ENCODE measurements at regions not wholly inside any gene's neighbourhood (a gene's known extent, or its start where the extent isn't known, plus 50 kb on each side); places are given as distances from the start of the nearest gene placed in this dataset.

DNA sequence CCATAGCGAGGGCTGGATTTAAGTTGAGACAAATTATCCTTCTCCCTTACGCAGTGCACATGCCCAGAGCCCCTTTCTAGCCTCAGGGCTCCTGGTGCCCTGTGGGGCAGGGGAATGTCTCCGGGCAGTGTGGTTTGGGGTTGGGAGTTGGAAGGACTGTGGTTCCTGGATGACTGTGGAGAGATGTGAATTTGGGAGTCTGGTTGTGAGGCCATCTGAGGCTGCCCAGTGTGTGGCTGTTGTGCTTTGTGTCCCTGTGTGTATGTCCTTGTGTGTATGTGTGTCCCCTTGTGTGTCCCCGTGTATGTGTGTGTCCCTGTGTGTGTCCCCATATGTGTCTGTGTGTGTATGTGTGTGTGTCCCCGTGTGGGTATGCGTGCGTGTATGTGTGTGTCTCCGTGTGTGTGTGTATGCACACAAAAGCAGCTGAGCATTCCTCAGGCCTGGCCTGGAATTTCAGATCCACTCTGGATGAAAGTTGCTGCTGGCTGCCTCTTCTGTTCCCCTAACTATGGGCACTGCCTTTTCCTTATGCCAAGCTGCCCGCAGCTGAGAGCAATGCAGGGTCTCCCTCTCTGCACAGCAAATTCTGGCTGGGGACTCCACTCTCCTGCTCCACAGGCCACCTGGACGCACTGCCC is 65.4 kb downstream of the UBIAD1 start:
- no peak for DNase-seq (ENCODE audit: low spot score)

DNA sequence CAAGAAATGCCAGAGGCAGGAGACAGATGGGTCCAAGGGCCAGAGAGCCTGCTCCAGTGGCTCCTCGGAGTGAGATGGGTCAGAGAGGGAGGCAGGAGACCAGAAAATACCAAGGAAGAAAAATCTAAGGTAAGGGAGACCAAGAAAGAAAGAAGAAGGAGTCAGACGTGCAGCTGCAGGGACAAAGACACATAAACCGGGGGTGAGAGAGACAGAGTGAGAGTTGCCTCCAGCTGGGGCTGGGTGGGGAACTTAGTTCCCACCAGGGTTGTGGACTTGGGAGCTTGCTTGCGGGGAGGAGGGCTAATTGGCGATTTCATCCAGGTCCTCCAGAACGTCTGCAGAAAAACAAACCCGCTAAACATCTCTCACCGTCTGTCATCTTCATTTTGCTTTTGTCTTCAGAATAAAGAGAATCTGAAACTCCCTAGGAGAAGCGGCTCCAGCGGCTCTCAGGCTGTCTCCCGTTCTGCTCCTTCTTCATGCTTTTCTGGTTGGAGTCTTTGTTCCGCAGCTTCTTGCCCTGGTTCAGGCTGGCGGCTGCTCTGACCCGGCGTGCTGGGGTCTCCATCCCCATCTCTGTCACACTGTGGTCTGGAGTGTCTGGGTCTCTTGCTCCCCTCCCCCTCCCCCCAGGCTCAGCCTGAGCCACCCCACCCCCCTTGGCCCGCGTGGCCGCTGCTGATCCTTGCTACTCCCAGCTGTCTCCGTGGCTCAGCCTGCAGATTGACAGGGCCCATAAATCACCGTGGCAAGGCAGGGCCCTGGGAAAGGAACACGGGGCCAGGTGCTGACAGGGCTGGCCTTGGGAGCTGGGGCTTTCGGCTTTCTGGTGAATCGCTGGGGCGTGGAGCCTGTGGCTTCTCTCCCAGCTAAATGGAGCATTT is 66.6 kb downstream of the UBIAD1 start:
- no peak for DNase-seq (ENCODE audit: low spot score)

- no peak for DNase-seq (ENCODE audit: low spot score)
These were observed 67.2 kb downstream of the UBIAD1 start for GRCh38 chr1:11340233-11340632.

DNA sequence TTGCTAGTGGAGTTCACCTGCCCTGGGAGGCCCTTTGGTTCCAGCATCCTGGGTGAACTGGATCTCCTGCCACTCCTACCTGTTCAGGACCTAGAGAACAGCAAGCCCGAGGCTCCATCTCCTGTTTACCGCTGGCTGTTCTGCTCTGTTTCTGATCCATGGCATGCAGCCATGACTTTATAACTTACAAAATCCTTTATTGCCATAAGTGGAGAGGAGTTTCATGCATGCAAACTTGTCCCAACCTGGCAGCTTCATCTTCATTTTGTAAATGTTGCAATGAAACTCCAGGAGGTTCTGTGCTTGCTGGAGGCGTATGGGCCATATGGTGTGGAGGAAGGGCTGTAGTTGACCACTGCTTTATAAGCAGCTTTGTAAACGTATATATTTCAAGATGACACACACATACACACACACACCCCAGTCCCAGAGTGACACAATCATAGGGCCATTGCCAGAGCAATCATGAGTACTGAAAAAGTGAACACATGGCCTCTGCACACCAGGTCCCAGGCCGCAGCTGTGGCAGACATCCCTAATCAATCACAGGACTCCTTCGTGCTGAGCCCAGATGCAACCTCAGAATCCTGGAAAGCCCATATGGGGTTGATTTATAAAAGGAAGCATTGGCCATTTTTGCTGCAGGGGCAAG is 69.0 kb downstream of the UBIAD1 start:
- no peak for DNase-seq (ENCODE audit: low spot score)

DNA sequence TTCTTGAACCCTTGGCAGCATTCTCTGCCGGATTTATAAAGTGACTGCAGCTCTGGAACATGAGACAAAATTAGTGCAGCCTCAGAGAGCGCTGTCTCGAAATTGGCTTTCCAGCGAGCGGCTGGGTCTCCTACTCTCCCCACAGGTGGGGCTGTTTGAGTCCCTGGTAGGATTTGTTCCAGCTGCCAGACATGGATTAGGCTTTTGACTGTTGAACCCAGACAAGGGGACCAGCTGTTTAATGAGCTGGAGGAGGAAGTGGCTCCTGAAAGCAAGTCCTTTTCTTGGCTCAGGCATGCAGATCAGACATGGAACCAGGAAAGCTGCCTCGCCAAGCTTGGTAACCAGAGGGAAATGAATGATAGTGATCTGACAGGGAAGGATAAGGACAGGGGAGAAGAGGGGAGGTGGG is 69.6 kb downstream of the UBIAD1 start:
- DNase-seq (ENCODE audit: low spot score): no peak

- DNase-seq (ENCODE audit: low spot score): no peak
These were observed 73.1 kb downstream of the UBIAD1 start for GRCh38 chr1:11345971-11346715.

DNA sequence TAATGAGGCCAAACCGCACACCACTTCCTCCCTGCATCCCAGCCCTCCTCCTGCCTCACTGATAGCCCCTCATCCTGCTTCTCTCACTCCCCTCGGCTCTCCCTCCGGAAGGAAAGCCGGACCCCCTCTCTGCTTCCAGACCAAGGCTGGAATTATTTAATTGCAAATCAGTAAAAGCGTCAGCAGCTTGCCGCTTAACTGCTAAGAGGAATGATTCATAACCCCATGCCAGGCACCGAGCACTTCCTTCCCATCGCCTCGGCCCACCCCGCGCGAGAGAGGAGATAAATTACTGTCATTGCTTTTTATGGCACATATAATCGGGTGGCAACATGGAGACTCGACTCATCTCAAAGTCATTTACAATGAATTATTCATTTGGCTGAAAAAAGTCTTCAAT is 77.3 kb downstream of the UBIAD1 start:
- no peak for DNase-seq (ENCODE audit: low spot score)

DNA sequence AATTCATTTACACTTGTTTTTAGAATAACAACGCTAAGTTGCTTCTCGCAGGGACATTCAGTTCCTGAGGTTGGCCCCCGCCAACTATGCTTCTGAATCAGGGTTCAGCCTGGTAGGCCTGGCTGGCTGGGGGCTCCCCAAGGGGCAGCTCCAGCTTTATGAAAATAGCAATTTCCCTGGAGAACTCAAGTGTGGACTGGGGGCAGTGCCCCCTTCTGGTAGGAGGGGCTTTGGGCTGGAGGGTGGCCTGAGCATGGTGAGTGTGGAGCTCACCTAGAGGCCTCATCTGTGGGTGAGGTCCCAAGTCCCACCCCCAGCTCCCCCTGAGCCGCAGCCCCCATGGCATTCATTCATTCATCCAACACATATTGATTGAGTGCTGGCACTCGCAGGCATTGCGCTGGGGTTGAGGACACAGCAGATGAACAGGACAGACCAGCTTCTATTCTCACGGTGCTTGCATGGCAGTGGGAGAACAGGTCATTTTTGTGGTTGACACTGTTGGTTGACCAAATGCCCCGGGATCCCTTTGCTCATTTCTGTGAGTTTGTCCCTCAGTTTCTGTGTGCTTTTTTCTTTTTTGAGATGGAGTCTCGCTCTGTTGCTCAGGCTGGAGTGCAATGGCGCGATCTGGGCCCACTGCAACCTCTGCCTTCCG is 79.2 kb downstream of the UBIAD1 start:
- DNase-seq (ENCODE audit: low spot score): no peak

DNA sequence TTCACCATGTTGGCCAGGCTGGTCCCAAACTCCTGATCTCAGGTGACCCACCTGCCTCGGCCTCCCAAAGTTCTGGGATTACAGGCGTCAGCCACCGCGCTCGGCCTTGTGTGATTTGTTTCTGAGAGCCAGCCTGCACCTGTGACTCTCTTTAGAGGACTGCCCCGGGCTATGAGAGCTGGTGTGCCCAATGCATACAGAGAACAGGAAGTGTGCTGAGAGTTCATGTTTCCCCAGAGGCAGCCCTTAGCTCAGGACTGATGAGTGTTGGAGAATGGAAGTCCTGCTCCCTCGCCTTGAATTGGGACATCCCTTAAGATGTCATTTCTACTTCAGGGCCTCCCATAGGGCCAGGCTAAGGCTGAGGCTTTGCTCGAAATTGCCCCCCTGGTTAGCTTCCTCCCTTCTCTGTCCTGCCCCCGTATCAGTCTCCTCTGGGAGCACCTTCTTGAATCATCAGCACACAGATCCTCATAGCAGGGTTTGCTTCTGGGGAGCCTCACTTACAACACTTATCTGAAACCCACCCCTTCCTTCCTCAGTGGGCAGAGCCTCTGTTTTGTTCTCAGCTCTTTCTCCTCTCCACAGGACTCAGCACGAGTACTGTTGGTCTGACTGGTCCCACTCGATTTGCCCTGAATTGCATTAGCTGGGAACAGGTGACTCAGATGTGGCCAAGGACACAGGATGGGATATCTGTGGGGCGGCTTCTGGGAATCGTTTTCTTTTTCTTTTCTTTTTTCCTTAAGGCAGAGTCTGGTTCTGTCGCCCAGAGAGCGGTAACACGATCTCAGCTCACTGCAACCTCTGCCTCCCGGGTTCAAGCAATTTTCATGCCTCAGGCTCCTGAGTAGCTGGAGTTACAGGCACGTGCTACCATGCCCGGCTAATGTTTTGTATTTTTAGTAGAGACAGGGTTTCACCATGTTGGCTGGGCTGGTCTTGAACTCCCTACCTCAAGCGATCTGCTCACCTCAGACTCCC is 80.1 kb downstream of the UBIAD1 start:
- no peak for DNase-seq (ENCODE audit: low spot score)

- no peak for DNase-seq (ENCODE audit: low spot score)
These were observed 82.0 kb downstream of the UBIAD1 start for GRCh38 chr1:11354893-11355553.

GRCh38 chr1:11355559-11356475 is 82.8 kb downstream of the UBIAD1 start:
- no peak for DNase-seq (ENCODE audit: low spot score)

- no peak for DNase-seq (ENCODE audit: low spot score)
These were observed 84.3 kb downstream of the UBIAD1 start for GRCh38 chr1:11357276-11357675.

DNA sequence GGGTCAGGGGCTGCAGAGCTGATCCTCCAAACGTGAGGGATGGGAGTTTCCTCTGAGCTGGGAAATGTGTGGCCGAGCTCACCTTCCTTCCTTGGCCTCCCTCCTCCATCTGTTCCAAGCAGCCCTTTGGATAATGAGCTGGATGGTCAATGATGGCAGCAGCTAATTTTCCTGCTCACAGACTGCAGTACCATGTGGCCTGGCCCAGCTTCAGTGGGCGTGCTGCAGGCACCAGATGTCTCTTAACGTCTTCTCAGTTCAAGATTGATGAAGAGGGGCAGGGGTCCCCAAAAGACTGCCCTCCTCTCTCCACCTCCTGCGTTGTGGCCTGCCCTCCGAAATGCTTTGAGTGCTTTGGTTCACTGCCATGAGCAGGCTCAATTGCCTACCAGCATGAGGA is 86.0 kb downstream of the UBIAD1 start:
- no peak for DNase-seq (ENCODE audit: low spot score)

DNA sequence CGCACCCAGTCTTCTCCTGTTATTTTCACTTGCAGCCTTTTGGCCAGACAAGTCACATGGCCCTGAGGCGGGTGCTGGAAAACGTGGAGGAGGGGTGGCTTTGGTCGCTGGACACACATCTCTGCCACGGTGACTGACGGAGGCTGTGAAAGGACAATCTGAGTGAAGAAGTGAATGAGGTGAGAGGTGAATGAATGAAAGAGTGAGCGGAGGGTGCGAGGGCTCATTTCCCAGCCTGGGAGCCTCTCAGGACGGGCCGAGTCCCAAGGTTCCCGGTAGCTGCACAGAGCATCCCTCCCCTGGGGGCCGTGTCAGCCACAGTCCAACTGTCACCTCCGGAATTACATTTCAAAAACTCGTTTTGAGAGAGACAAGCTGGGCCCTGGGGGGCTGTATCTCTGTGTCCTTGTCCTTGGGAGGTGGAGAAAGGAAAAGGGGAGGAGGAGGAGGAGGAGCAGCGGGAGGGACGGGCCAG is 89.6 kb downstream of the UBIAD1 start:
- DNase-seq (ENCODE audit: low spot score): no peak

DNA sequence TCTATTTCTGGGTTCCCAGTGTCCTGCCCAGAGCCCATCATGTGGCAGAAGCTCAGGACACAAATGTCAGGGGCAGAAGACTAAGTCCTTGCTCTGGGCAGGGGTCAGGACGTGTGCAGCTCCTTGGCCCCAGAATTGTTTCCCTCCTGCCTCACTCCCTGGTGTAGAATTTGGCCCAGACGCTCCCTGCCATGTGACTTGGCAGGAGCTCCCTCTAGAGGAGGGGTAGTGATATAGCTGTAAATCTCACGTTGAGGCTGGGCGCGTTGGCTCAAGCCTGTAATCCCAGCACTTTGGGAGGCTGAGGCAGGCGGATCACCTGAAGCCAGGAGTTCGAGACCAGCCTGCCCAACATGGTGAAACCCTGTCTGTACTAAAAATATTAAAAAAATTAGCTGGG is 91.2 kb downstream of the UBIAD1 start:
- DNase-seq (ENCODE audit: low spot score): no peak

GRCh38 chr1:11365744-11366387 is 92.9 kb downstream of the UBIAD1 start:
- DNase-seq (ENCODE audit: low spot score): no peak

DNA sequence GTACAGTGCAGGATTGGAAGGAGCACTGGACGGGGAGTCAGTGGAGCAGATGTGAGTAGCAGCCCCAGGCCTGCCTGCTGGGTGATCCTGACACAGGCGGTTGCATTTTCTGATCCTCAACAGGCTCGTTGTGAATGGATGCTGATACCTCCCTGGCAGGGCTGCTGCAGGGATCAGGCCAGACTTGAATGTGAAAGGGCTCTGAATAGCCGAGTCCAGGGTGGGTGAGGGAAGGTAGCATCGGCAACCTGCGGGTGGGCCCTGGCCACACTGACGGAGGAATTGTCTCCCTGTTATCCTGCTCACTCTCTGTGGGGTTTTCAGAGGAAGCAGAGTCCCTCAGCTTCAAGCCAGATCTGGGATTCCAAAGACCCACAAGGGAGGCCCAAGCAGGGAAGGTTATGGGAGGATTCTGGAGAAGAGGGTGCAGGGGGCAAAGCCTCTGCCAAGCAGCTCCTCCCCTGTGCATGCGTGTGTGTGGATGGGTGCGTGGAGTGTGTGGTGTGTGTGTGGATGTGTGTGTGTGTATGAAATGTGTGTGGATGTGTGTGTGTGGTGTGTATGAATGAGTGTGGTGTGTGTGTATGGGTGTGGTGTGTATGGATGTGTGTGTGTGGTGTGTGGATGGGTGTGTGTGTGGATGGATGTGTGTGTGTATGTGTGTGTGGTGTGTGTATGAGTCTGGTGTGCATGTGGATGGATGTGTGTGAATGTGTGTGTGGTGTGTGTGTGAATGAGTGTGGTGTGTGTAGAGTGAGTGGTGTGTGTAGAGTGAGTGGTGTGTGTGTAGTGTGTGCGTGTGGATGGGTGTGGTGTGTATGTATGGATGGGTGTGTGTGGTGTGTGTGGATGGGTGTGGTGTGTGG is 100.3 kb downstream of the UBIAD1 start:
- no peak for DNase-seq (ENCODE audit: low spot score)

Data from CD4-positive, alpha-beta T cell treated with Interleukin-6 at 100 ng/mL for 8 hours (primary cell).